ENCODE measurements at regions not wholly inside any gene's neighbourhood (a gene's known extent, or its start where the extent isn't known, plus 50 kb on each side); places are given as distances from the start of the nearest gene placed in this dataset.
"Not testable (repeated sequence)": the region's sequence is repeated elsewhere in the genome, so short reads cannot be mapped to it uniquely, and the experiment has no call there.

DNA sequence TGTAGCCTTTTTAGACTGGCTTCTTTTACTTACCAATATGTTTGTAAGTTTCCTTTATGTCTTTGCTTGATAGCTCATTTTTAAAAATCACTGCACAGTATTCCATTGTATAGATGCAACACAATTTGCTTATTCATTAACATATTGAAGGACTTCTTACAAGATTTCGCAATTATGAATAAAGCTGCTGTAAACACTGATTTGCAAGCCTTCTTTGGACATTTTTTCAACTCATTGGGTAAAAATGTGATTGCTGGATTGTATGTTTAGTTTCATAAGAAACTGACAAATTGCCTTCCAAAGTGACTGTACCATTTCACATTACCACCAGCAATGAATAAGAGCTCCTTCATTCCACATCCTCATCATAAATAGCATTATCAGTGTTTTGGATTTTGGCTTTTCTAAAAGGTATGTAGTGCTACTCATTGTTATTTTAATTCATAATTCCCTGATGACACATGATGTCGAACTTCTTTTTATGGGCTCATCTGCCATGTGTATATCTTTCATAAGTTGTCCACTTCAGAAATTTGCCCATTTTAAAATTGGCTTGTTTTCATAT is 80.7 kb downstream of the TFAP2B start:
- Mint-ChIP-seq H3K9me3 (peaks cover 0 to 4% (median 4%) of the 10 kb centered on the region in 3 donors), H3K4me1 (no peaks in the 10 kb centered on the region), H3K4me3 (no peak overlapping the region), H3K27me3 (peaks cover 2% of the 10 kb centered on the region), H3K36me3 (no peaks in the 10 kb centered on the region), H3K27ac (no peak overlapping the region)

DNA sequence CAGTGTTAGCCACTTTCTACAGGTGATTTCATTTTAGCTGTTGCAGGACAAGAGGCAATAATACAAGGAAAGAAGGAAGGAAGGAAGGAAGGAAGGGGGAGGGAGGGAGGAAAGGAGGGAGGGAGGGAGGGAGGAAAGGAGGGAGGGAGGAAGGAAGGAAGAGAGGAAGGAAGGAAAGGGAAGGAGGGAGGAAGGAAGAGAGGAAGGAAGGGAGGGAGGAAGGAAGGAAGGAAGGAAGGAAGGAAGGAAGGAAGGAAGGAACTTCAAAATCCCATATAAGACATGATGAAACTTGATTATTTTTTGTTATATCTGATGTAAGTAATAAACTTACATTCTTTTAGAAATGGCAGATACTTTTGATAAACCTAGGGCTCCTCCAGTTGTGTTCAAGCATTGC is 83.6 kb downstream of the TFAP2B start:
- no peak overlapping the region for H3K4me3 Mint-ChIP-seq
- no peak overlapping the region for H3K27ac Mint-ChIP-seq
- H3K9me3 Mint-ChIP-seq, result peaks cover 0 to 4% (median 0%) of the 10 kb centered on the region in 3 donors
- H3K27me3 Mint-ChIP-seq, result peaks cover 2% of the 10 kb centered on the region
- H3K36me3 Mint-ChIP-seq, result peaks cover 2% of the 10 kb centered on the region
- H3K4me1 Mint-ChIP-seq, result no peaks in the 10 kb centered on the region

DNA sequence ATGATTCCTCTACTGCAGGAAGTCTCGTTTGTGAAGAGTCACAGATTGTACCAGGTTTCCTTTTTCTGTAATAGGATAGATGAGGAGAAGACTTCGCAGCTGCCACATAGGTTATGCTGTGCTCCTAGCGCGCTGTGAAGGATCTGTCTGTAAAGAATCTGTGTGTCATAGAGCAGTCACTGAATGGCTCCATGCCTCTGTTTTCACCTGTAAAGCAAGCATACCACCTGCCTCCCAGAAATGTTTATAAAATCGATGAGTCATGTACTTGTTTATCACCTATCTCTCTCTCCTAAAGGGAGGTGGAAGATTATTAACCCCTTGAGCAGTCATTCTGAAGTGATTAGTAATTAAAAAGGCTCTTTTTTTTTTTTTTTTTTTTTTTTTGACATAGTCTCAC is 86.6 kb downstream of the TFAP2B start:
- Mint-ChIP-seq H3K27ac (no peak overlapping the region), H3K36me3 (peaks cover 2% of the 10 kb centered on the region), H3K4me3 (no peak overlapping the region), H3K4me1 (no peaks in the 10 kb centered on the region), H3K9me3 (peaks cover 0 to 4% (median 0%) of the 10 kb centered on the region in 3 donors), H3K27me3 (peaks cover 2% of the 10 kb centered on the region)

DNA sequence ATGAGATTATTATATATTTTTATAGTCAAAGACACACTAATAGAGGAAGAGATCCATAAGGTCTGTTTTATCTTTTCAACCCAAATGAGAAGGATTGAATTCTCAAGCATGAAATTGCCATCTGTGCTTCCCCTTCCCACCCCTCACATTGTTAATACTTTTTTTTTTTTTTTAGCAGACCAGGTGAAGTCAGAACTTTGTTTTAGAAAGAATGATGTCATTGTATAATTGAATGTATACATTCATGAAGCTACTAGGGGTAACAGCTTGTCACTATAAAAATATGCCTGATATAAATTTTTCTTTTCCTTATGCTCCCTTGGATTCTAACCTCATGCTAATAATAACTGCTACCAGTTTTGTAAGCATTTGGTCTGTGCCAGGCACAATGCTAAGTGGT is 88.9 kb downstream of the TFAP2B start:
- no peaks in the 10 kb centered on the region for H3K4me1 Mint-ChIP-seq
- H3K4me3 Mint-ChIP-seq, result no peak overlapping the region
- H3K9me3 Mint-ChIP-seq, result peaks cover 0 to 3% (median 0%) of the 10 kb centered on the region in 3 donors
- peaks cover 2% of the 10 kb centered on the region for H3K36me3 Mint-ChIP-seq
- no peak overlapping the region for H3K27ac Mint-ChIP-seq
- H3K27me3 Mint-ChIP-seq, result no peaks in the 10 kb centered on the region

DNA sequence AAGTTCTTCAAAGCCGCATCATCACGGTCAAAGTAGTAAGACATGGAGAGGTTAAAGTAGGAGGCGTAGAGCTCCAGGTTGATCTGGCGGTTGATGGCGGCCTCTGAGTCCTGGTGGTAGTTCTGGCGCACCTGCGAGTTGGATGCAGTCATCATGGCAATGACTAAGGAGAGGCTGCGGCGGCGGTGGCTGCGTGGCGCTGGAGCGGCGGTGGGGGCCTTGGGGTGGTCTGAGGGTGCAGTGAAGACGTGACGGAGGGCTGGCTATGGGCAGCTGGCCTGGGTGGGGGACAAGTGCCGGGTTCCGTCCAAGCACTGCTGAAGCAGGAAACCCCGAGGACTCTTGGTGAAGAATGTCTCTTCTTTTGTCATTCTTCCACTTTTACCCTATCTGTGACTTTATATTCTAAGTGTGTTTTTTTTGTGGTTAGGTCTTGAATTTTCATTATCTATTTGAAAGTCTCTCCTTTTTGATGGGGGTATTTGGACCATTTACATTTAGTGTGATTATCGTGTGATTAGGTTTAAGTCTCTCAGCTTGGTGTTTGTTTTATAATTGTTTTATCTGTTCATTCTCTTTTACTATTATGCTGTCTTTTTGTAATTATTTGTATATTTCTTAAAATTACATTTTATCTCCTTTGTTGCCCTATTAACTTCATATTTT is 94.6 kb downstream of the TFAP2B start:
- H3K9me3 Mint-ChIP-seq, result peaks cover 0 to 4% (median 4%) of the 10 kb centered on the region in 3 donors
- no peaks in the 10 kb centered on the region for H3K4me1 Mint-ChIP-seq
- H3K27me3 Mint-ChIP-seq, result no peaks in the 10 kb centered on the region
- peak overlapping the region in 1 of 3 donors; percentile 26 for H3K27ac Mint-ChIP-seq
- H3K36me3 Mint-ChIP-seq, result no peaks in the 10 kb centered on the region
- H3K4me3 Mint-ChIP-seq, result peak overlapping the region in 1 of 4 donors; percentile 49

DNA sequence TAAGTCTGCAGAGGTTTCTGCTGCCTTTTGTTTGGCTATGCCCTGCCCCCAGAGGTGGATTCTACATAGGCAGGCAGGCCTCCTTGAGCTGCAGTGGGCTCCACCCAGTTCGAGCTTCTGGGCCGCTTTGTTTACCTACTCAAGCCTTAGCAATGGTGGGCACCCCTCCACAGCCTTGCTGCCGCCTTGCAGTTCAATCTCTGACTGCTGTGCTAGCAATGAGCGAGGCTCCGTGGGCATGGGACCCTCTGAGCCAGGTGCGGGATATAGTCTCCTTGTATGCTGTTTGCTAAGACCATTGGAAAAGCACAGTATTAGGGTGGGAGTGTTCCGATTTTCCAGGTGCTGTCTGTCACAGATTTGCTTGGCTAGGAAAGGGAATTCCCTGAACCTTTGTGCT is 102.7 kb downstream of the TFAP2B start:
- H3K27ac Mint-ChIP-seq, H3K27me3 Mint-ChIP-seq, H3K4me1 Mint-ChIP-seq, H3K36me3 Mint-ChIP-seq, H3K9me3 Mint-ChIP-seq, H3K4me3 Mint-ChIP-seq: not testable (repeated sequence)

DNA sequence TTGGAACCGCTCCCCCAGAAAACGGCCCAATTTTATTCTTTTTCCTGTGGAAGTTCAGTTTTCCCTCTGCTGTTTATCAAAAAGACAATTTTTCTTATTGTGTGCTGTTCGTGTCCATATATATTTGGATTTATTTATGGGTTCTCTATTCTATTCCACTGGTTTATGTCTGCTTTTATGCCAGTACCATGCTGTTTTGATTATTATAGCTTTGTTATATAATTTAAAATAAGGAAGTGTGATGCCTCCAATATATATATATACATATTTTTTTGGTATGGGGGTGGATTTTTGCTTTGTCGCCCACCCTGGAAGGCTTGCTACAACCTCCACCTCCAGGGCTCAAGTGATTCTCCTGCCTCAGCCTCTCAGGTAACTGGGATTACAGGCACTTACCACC is 103.3 kb downstream of the TFAP2B start:
- Mint-ChIP-seq H3K9me3 (peaks cover 0 to 10% (median 8%) of the 10 kb centered on the region in 3 donors), H3K36me3 (no peaks in the 10 kb centered on the region), H3K4me1 (no peaks in the 10 kb centered on the region), H3K4me3 (no peak overlapping the region), H3K27ac (no peak overlapping the region), H3K27me3 (no peaks in the 10 kb centered on the region)

DNA sequence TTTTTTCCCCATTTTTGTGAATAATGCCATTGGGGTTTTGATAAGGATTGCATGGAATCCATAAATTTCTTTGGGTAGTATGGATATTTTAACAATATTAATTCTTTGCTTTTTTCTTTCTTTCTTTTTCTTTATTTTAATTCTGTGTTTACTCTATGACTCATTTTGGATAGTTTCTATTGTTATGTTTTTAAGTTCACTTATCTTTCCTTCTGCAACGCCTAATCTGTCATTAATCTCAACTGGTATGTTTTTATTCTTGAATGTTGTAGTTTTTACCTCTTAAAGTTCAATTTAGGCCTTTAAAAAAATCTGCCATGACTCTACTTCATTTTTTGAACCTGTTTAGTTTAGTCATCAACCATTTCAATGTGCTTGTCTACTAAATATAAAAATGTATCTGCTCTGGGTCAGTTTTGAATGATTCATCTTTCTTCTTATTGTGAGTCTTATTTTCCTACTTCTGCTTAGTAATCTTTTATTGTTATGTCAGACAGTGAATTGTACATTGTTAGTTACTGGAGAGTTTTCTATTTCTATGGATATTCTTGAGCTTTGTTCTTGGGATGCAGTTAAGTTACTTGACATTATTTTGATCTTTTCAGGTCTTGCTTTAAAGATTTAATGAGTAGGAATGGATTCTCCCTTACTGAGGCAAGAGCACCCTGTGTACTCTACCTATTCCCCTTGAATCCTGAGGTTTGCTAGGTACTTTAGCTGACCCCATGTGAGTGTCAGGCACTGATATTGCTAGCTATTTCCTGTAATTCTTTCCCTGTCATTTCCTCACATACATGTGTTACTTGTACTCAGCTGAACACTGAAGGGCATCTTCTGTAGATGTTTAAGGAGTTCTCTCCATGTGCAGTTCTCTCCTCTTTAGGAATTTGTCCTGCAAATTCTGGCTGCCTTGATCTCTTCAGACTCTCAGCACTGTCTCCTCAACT is 104.2 kb downstream of the TFAP2B start:
- Mint-ChIP-seq H3K36me3 (no peaks in the 10 kb centered on the region), H3K9me3 (peaks cover 0 to 10% (median 8%) of the 10 kb centered on the region in 3 donors), H3K27ac (no peak overlapping the region), H3K4me3 (peak overlapping the region in 1 of 4 donors; percentile 33), H3K4me1 (no peaks in the 10 kb centered on the region), H3K27me3 (no peaks in the 10 kb centered on the region)

DNA sequence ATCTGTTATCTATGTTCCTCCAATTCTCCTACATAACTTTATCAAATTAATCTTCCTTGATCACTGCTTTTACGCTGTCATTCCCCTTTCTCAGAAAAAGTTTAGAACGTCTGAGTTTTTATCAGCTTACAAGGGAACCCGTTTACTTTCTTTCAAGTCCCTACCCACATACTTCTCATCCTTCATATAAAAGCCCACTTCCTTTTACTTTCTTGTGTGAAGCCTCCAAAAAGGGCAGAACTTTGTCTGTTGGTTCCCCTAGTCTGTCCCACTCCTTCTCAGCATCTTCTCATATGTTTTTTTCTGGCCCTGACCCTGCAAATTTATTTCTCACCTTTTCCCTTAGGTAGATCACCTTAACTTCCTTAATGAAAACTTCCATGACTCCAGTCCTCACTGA is 106.1 kb downstream of the TFAP2B start:
- H3K4me1 Mint-ChIP-seq, result no peaks in the 10 kb centered on the region
- H3K27me3 Mint-ChIP-seq, result no peaks in the 10 kb centered on the region
- peaks cover 0 to 8% (median 7%) of the 10 kb centered on the region in 3 donors for H3K9me3 Mint-ChIP-seq
- no peak overlapping the region for H3K27ac Mint-ChIP-seq
- H3K4me3 Mint-ChIP-seq, result no peak overlapping the region
- H3K36me3 Mint-ChIP-seq, result no peaks in the 10 kb centered on the region

DNA sequence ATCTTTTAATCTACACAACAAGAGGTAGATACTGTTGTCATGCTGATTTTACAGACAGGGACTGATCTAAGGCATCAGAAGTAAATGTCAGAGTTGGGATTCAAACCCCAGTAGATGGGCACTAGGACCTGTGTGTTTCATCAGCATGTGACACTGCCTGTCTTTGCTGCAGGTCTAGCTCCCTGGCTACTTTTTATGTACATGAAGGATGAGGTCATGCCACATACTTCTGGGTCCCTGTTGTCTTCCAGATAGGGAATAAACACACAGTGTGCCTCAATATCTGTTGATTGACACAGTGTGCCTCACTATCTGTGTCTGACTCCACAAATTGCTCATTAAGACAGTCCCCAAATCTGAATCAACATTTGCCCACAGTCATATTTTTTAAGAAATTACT is 106.9 kb downstream of the TFAP2B start:
- Mint-ChIP-seq H3K36me3 (no peaks in the 10 kb centered on the region), H3K4me1 (no peaks in the 10 kb centered on the region), H3K27me3 (no peaks in the 10 kb centered on the region), H3K27ac (no peak overlapping the region), H3K4me3 (no peak overlapping the region), H3K9me3 (peaks cover 0 to 8% (median 7%) of the 10 kb centered on the region in 3 donors)

DNA sequence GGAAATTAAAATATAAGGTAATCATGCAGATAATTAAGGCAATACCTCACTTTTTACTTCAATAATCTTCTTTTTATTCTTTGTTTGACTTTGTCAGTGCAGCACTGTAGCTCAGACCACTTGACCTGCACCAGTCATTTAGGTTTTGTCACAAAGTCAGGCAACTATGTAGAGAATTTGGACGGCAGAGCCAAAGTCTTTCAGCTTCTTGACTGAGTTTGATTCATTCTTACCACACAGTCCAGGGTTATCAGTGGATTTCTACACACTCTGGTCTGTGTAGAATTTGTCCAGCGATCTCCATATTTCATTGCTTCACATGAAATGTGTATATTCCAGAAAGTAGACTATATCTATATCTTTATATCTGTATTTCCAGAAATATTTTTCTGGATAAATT is 107.3 kb downstream of the TFAP2B start:
- Mint-ChIP-seq H3K36me3 (no peaks in the 10 kb centered on the region), H3K4me3 (no peak overlapping the region), H3K27me3 (no peaks in the 10 kb centered on the region), H3K4me1 (no peaks in the 10 kb centered on the region), H3K27ac (no peak overlapping the region), H3K9me3 (peaks cover 0 to 8% (median 5%) of the 10 kb centered on the region in 3 donors)

DNA sequence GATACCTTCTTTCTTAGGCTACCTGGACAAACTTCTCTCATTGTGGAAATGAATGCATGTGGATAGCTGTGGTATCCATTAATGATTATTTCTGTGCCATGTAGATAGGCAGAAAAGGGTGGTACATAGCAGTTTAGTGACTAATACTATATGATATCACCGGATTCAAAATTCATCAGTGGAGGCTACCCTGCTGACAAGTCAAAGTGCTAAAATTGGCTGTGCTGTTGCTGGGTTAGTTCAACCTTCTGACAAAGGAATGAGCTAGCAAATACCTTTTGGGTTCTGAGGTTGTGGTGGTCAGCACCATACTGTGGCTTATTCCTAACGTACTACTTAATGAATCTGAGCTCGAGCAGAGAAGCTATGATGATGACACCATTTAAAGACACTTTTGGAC is 109.1 kb downstream of the TFAP2B start:
- Mint-ChIP-seq H3K4me1 (no peaks in the 10 kb centered on the region), H3K9me3 (peaks cover 0 to 2% (median under 1%) of the 10 kb centered on the region in 3 donors), H3K4me3 (no peak overlapping the region), H3K36me3 (no peaks in the 10 kb centered on the region), H3K27me3 (no peaks in the 10 kb centered on the region), H3K27ac (no peak overlapping the region)

DNA sequence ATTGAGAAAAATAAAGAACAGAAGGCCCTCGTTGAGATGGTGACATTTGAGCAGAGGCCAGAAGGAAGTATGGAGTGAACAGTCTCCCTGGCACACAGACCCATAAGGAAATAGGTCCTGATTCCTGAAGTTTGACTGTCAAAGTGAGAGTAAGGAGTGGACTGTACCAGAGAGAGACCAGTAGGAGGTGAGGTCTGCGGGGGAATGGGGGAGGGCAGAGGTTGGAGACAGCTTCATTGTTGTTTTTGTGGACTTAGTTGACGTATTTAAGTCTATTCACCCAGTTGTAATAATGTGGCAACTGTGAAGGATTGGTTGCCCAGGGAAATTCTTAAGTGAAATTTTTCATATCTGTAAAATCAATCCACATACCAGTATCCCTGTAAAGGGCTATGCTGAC is 110.7 kb downstream of the TFAP2B start:
- Mint-ChIP-seq H3K27me3 (no peaks in the 10 kb centered on the region), H3K9me3 (no peaks in the 10 kb centered on the region), H3K36me3 (no peaks in the 10 kb centered on the region), H3K4me1 (no peaks in the 10 kb centered on the region), H3K4me3 (no peak overlapping the region), H3K27ac (no peak overlapping the region)

DNA sequence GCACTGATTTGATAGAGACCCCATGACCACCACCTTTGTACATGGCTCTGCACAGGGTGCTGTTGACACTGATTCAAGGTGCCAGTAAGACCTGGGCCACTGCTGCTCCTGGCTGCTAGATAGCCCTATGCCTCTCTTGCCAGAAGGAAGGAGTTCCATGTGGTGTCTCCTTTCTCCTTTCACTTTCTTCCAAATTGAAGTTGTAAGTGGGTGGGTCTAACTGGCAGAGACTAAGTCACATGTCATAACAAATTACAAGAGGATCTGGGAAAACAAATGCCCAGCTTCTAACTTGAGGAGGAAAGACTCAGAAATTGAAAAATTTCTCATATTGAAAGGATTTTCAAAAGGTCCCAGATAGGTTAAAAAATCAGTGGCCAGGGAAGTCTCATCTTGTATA is 116.8 kb downstream of the TFAP2B start:
- Mint-ChIP-seq H3K36me3 (no peaks in the 10 kb centered on the region), H3K9me3 (no peaks in the 10 kb centered on the region), H3K4me3 (peak overlapping the region in 1 of 4 donors; percentile 12), H3K27me3 (no peaks in the 10 kb centered on the region), H3K4me1 (no peaks in the 10 kb centered on the region), H3K27ac (no peak overlapping the region)

DNA sequence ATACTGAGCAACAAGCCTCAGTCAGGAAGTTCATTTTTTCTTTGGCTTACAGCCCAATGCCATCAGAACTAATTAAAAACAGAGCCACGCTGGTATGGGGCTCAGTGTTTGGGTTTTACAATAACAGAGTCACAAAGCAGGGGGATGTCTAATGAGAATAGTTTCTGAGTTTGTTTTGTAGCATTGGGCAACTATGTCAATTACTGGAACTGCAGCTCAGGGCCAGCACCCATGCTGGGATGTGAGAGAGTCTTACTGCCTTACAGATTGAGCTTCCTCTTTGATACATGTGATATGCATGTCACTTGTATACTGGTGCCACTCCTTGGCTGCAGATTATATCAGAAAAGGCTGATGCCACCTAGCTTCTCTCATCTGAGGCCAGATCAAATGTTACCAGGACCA is 117.6 kb downstream of the TFAP2B start:
- H3K4me3 Mint-ChIP-seq, result no peak overlapping the region
- H3K9me3 Mint-ChIP-seq, result no peaks in the 10 kb centered on the region
- H3K4me1 Mint-ChIP-seq, result no peaks in the 10 kb centered on the region
- no peaks in the 10 kb centered on the region for H3K36me3 Mint-ChIP-seq
- H3K27me3 Mint-ChIP-seq, result peaks cover 2% of the 10 kb centered on the region
- H3K27ac Mint-ChIP-seq, result no peak overlapping the region
